ENCODE measurements at regions not wholly inside any gene's neighbourhood (a gene's known extent, or its start where the extent isn't known, plus 50 kb on each side); places are given as distances from the start of the nearest gene placed in this dataset.

GRCh38 chr2:75324861-75325284 lies 125.6 kb upstream of the TACR1 start:
- TF ChIP-seq CTCF (IDR thresholded peaks at IDR 0.05; ENCODE audit: low read length) (no peak), EZH2 (optimal IDR thresholded peaks at IDR 0.05; ENCODE audit: low read depth, low read length) (no peak)
